ENCODE measurements at regions not wholly inside any gene's neighbourhood (a gene's known extent, or its start where the extent isn't known, plus 50 kb on each side); places are given as distances from the start of the nearest gene placed in this dataset.

DNA sequence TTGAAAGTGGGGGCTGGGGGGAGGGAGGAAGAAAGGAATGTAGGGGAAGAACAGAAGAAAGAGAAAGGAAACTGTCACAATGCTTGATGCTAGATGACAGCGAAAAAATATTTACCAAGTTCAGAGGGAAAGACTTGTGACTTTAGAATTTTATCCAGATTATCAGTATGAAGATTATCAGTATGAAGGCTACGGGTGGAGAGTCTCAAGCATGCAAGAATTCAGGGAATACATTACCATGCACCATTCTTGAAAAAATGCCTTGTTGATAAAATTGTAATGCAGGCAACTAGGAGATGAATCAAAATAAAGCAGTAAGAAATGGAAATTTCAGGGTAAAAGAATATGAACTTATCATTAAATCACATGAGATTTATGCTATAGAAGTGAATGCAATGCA, 376.8 kb downstream of the PCNX1 start:
- TF ChIP-seq CTCF (IDR thresholded peaks at IDR 0.05) (no peak), EP300 (IDR thresholded peaks at IDR 0.05) (no peak)
